ENCODE measurements at regions not wholly inside any gene's neighbourhood (a gene's known extent, or its start where the extent isn't known, plus 50 kb on each side); places are given as distances from the start of the nearest gene placed in this dataset.

DNA sequence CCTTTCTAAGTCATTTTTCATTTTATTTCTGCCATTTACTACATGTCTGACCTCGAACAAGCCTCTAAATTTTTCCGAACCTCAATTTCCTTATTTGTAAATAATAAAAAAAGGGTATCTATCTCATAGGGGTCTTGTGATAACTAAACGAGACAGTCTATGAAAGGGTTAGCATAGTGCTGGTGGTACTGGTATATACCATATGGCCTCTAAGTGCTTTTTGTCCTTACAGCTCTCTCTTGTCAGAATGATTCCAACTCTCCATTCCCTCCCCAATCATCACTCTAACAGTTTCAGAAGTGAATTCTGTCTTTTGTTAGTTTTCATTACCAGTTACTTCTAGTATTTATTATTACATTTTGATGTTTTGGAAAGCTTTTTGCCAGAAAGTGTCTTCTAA lies 85.5 kb upstream of the ACTBL2 start:
- DNase-seq (ENCODE audit: low read depth in 2 of 2), result no peak

DNA sequence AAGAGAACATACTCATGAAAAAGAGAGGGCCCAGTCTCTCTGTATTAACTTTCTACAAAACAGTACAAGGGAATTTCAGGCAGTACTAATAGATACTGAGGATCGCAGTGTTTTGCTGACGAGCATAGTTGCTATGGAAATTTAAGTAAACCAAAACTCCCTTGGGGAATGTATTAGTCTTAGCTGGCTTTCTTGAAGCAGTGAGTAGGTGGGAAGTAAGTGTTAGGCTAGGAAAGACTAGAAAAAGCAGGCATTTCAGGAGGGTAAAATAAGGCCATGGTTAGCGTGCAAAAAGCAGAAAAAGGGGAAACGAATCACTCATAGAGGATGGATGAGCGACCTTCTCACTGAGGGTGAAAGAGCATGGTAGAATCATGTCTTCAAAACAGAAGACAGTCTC lies 84.3 kb upstream of the ACTBL2 start:
- no peak for DNase-seq (ENCODE audit: low read depth in 2 of 2)

DNA sequence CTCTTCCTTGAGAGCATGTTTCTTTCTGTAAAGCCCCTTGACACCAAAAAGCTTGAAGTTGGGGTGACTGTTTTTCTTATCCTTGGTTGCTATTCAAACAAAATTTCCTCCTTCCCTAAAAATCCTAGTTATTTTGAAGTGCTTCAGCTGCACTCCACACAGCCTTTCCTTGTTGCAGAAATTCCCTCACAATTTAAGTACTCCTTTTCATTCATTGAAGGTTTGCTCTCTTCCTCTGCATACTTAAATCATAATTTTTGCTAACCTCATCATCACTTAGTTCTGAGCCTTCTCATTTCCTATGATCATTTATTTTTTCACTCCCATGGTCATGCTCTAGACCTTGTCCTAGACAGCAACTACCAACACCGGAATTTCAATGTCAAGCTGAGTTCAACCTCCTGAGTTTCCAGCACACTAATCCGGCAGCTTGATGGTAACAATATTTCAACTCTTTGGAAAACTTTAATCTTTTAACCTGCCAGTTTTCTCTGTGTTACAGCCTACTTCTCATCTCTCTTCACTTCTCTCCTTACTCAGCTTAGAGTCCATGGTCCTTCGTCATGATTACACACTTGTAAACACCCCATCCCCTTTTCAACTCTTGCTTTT lies 78.7 kb upstream of the ACTBL2 start:
- no peak for DNase-seq (ENCODE audit: low read depth in 2 of 2)

DNA sequence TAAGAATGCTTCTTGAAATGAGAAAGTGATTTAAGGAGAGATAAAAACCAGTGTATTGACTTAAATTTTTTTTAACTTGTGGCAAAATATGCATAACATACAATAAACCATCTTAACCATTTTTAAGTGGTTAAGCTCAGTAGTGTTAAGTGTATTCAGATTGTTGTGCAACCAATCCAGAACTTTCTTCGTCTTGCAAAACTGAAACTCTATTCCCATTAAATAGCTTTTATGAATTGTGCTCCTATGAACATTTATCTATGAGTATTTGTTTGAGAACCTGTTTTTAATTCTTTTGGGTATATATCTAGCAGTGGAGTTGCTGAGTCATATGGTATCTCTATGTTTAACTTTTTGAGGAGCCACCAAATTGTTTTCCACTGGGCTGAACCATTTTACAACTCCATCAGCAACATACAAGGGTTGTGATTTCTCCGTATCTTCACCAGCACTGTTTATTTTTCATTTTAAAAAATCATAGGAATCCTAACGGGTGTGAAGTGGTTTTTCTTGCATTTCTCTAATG lies 76.6 kb upstream of the ACTBL2 start:
- DNase-seq (ENCODE audit: low read depth in 2 of 2), result no peak

DNA sequence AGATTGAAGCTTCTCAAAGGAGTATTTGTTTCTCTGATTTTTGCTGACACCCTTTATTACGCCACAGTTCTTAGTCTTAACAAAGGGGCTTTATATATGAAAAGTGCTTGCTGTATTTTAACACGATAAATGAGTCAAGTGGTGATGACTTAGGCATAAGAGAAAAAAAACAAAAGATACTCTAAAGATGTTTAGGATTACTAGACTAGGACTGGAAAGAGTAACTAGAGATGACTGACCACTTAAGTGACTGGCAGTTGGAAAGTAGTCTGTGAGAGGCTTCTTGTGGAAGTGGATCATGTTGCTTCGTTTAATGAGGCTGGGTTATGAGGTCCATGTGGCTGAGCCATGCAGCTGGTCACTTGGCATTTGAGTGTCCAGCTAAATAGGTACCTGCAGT lies 69.4 kb upstream of the ACTBL2 start:
- DNase-seq (ENCODE audit: low read depth in 2 of 2), result no peak

DNA sequence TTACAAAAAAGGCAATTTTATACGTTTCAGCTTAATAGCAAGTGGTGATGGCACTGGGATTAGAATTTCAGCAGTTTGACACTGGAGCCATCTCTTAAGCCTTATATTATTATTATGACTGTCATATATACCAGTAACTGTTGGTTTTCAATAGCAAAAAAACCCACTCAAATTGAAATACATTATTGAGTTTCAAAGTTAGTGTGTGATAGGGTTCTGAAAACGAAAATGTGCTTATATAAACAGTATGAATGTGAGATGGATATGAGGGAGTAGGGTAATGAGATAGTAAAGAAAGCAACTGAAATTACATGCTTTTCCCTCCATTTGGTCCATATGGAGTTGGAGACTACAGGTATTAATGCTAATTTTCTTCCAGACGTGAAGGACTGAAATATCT lies 68.6 kb upstream of the ACTBL2 start:
- no peak for DNase-seq (ENCODE audit: low read depth in 2 of 2)

DNA sequence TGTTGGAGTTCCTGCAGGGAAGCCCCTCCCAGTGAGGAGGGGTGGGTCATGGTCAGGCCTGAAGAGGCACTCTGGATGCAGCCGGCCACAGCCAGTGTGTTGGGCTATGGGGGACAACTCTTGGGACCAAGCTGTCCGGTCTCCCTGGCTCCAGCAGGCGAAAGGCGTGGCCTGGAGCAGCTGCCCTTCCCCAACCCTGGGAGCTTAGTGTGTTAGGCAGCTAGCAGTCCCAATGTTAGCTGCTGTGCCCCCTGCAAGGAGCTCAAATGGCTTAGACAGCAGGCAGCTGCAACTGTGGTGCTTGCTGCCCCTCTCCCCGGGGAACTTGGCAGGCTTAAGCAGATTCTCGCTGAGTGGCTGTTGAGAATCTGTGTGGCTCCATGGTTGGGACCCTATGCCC lies 67.5 kb upstream of the ACTBL2 start:
- DNase-seq (ENCODE audit: low read depth in 2 of 2), result no peak

DNA sequence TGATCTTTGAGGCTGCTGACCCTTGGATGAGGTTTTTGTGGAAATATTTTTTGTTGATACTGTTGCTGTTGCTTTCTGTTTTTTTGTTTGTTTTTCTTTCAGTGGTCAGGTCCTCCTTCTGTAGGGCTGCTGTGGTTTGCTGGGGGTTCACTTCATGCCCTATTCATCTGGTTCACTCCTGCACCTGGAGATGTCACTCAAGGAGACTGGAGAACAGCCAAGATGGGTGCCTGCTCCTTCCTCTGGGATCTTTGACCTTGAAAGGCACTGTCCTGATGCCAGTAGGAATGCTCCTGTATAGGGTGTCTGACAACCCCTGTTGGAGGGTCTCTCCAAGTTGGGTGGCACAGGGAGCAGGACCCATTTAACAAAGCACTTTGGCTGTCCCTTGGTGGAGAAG lies 67.0 kb upstream of the ACTBL2 start:
- DNase-seq (ENCODE audit: low read depth in 2 of 2), result no peak

DNA sequence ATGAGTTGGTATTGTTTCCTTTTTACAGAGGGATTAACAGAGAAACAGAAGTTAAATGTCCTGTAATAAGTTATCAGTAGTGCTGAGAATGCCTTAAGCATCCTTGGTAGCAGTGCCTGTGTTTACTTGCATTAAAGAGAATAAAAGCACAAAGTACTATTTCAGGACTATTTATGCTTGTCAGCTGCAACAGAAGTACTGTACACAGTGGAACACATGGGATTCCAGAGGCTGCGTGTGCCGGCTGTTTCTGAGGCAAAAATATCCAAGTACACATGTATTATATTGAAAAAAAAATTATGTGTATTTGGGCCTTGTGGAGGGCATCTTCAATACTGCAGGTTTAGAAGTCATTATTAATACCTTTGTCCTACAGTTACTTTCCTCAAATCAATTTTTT lies 58.2 kb upstream of the ACTBL2 start:
- no peak for DNase-seq (ENCODE audit: low read depth in 2 of 2)

DNA sequence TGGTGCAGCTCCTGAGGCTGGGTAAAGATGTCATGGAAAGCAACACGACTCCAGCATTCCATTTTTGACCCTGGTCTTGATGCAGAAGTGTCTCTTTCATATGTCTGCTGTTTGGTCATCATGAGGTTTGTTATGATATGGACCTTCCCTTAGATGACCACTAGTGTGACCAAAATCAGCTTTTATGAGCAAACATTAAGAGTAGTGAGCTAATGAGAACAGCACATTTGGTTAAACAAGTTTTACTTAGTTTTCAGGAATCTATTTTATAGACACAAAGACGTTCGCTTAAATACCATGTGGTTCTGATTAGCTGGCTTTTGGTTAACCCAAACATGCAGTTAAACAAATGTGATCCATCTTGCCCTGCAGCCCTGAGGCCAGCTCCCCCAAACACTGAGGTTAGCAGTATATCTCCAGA lies 56.7 kb upstream of the ACTBL2 start:
- DNase-seq (ENCODE audit: low read depth in 2 of 2), result no peak

DNA sequence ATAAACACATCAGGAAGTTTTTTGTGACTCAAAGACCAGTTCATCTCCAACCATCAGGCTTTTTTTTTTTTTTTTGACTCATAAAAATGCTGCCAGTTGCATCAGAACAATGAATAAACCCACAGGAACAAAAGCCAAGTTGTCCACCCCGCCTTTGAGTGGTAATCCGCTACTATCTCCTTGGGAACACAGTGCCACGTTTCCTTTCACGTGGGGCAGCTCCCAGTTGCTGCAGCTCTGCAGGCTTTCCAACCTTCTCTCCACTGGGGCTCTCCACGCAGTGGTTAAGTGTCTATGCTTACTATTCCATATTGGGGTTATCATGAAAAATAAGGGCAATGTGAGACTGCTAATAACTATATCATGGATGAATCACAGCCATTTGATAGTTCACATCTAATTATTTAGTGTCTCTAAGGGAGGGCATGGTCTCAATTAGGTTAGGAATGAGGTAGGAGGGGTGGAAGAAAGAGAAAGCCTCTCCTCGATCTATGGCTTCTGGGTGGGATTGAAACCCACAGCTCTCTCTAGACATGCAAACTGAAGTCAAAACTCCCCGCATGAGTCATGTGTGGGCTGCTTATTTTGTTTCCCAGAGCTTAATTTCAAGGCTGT lies 55.8 kb upstream of the ACTBL2 start:
- no peak for DNase-seq (ENCODE audit: low read depth in 2 of 2)

DNA sequence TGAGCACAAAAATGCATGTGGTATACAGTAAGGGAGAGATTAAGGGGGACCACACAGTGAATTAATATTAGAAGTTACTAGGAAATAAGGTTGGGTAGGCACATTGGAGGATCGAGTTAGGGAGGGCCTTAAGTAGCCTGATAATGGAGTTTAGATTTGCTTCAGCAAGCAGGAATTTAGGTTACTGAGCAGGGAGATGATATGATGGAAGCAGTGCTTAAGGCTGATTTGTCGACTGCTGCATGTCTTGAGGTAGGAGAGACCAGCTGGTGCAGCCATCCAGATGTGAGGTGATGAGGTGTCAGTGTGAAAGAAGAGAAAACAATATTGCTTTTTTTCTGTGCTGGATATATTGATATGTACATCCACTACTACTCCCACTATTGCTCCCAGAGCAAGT lies 55.2 kb upstream of the ACTBL2 start:
- no peak for DNase-seq (ENCODE audit: low read depth in 2 of 2)

DNA sequence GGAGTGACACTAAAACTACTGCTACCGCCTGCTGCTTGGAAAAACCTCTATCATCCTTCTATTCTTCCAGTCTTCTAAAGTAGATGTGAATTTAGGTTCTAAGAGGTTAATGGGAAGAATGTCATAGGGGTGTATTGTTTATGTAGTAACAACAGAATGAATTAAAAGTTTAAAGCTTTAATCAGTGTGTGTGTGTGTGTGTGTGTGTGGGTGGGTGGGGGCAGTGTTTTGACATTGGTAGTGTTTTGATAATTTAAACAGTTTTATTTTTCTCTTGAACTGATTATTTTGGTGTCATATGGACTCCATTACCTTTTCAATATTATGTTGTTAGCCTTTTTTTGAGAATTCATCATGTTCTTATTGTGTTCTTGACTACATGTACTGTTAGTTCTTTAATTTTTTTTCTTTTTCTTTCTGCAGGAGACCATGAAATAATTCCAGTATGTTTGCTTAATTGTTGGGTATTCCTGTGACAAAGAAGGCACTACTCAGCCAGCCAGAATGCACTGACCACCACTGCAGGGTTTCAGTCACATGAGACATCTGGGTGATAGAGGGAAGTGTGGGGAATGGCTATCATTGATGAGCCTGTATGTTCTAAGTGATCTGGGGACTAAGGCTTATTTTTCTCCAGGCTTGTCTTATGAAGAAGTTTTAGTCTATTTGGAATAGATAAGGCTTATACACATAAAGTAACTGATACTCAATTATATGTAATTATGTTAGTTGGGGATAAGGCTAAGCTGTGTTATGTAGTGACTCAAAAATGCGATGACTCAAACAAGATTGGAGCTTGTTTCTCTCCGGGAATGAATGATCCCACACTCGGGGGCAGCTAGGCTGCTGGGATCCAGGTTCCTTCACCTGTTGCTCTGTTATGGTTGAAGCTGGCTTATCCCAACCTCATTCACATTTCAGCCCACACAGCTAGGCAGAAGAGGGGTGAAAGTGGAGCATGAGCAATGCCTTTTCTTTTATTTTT lies 50.2 kb upstream of the ACTBL2 start:
- DNase-seq (ENCODE audit: low read depth in 2 of 2), result no peak
